Inflammatory macrophage (primary cell): ENCODE measurements at regions not wholly inside any gene's neighbourhood (a gene's known extent, or its start where the extent isn't known, plus 50 kb on each side); places are given as distances from the start of the nearest gene placed in this dataset.

Experiments used
- DNase-seq, 2 donors: peaks; one replicate each; pipeline ENCODE4 v3.0.0-alpha.2; 2020 to 2022

- no peak for DNase-seq
These were observed 143.9 kb upstream of the CDH20 start for GRCh38 chr18:61189376-61189775.

DNA sequence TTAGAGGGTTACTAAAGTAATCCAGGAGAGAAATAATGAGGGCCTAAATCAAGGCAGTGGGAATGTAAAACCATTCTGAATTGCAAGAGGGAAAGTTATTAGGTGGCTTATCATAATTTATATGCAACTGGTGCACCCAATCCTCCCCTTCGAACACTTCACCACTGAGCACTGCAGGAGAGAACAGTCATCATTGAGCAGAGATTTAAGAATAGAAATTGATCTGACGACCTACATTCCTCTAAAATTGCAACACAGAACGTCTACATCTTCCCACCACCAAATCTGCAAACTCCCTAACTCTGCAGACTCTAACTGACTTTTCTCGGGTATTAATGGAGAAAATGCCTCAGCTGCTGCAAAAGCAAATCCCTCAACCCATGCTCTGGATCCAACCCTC, 138.5 kb upstream of the CDH20 start:
- DNase-seq = no peak

GRCh38 chr18:61196750-61197149, 136.5 kb upstream of the CDH20 start:
- DNase-seq = no peak

DNA sequence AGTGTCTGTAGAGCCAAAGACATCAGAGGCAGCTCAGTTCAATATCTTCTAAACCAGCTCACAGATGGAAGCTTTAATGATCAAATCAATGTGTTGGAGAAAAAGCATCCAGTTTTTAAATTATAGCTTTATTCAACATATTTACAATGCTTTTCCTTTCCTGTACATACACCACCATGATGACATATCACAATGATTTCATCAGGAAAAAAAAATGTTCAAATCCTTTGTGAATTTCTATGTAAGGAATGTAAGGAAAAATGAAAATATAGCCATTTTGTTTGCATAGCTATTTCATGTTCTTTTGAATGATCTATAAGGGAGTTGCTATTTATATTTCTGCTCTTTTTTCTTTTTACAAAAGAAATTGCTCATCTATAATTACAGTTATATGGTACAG, 134.7 kb upstream of the CDH20 start:
- no peak for DNase-seq

- no peak for DNase-seq
These were observed 133.9 kb upstream of the CDH20 start for GRCh38 chr18:61199171-61199848.

GRCh38 chr18:61201511-61201910, 131.7 kb upstream of the CDH20 start:
- no peak for DNase-seq

GRCh38 chr18:61203151-61203550, 130.1 kb upstream of the CDH20 start:
- no peak for DNase-seq

GRCh38 chr18:61209801-61210200, 123.4 kb upstream of the CDH20 start:
- no peak for DNase-seq

DNA sequence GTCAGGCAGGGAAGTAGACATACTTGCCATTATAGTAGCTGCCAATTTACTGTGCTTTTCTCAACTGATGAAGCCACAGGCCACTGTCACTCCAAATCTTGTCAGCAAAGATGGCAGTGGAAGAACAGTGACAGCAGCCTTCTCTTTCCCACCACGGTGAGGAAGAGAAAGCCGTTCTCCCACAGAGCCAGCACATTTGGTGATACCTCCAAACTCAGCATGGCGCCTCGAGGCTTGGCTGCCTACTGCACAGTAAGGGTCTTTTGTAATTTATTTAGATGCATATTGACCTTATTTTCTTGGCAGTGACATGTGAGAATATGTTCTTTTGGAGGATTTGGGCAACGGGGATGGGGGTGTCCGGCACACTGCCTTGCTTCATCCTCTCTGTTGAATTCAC, 117.2 kb upstream of the CDH20 start:
- DNase-seq = no peak

DNA sequence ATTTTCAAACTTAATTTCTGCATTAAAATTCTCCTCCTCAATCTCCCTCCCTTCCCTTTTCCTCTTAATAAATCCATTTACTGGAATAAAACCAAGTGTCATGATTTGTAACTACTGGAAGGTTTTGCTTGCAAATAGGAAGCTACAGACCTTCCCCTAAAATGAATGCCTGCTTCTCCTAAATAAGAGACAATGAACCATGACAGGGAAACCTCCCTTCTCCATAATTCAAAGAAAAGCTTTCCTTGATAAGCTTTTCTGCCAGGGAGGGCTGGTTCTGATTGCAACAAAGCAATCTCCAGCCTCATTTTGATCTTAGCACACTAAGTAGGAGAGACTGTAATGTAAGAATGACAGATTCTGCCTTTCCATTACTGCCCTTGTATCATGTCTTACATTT, 111.0 kb upstream of the CDH20 start:
- no peak for DNase-seq

DNA sequence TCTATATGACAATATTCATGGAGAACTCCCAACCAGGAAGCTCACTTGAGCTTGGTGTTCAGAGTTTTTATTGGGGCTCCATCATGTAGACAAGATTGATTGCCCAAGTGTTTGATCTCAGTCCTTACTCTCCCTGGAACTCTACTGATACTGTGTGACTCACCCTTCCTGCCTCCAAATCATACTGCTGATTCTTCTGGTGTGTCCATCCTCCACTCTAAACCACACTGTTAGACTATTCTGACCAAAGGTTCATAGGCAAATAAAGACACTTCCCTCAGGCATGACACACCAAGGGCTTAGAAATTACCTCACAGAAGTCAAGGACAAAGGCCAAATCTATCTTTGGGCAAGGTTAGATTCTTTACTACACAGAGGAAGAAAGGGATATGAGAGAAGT, 107.9 kb upstream of the CDH20 start:
- DNase-seq = no peak

DNA sequence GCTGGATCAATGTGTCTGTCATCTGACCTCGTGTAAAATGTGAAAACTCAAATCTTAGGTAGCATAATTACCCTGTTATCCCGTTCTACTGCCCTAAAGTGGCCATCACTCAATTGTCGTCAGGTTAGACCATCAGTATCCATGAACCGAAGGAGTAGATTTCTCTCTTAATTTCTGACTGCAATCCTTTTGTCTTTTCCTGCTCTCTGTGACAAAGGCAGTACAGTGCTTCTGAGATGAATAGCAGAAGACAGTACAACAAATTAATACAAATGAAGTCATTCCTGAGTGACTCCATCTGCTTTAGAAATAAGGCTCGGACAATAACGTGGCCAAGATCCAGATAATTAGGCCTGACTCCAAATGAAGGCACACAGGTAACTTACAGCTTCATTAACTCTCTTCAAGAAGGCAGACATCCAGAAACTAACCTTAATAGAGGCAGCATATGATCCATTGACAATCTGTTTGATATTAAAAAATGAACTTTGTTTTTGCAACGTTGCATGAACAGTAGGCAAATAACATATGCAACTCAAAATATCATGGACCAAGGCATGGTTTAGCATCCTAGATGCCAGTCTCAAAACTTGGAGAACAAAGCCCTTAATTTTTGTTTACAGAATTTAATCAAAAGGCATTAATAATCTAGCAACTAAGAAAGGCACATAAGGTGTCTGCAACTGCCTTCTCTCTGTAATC, 96.7 kb upstream of the CDH20 start:
- no peak for DNase-seq

DNA sequence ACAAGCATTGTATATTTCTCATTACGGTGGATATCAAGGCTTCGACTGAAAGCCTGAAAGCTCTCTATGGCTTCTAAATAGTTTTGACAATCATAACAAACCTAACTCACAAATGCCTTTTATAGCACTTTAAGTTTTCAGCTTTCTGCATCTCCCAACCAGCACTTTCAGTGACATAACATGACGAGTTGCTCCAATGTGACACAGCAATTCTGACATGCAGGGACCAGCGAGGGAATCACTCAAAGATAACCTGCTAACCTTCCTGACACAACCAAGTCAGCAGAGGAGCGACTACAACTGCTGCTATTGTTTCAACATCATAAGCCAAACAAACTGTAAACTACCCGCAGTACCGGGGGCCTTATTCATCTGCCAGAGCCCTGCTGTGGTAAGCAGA, 95.7 kb upstream of the CDH20 start:
- DNase-seq = no peak

DNA sequence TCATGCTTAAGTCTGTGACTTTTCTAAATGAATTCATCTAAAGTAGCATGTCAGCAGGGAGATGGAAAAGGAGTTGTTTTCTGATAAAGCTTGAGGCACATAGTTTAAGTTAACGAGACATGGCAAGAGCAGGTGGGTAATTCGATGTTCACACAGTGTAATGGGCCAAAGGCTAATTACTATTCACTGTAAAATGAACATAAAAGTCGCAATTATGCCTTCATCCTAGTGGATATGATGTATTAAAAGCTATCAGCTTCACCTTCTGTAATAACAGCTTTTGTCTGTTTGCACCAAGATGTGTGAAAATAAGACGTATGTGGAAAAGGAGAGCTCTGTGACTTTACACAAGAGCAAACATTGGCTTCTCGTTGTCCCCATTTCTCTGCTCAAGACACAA, 94.2 kb upstream of the CDH20 start:
- DNase-seq = no peak

DNA sequence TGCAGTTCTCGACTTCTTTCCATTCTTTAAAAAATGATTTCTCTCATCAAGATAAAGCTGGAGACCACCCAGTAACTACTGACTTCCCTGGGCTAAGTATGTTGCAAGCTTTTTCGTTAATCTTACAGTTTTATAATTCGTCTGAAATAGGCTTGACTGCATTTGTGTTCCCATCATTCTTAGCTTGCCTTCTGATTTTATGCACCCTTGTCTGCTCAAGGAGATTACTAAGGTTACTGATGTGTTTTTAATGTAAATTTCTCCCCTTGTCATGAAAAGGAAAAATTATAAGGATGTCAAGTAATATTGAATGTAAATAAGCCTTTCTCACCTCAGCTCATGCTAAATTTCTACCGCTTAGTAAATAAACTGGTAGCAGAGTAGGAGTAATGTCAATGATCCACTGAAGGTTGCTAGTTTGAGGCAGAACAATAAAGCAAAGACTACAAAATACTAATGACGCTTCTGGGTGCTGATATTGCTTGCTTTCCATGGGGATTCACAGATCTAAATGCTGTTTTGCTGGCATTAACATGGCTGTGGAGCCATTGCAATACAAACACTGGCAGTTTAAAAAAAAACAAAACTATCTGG, 91.9 kb upstream of the CDH20 start:
- no peak for DNase-seq

- DNase-seq = no peak
These were observed 88.6 kb upstream of the CDH20 start for GRCh38 chr18:61244632-61245031.

- no peak for DNase-seq
These were observed 88.0 kb upstream of the CDH20 start for GRCh38 chr18:61245276-61245675.

DNA sequence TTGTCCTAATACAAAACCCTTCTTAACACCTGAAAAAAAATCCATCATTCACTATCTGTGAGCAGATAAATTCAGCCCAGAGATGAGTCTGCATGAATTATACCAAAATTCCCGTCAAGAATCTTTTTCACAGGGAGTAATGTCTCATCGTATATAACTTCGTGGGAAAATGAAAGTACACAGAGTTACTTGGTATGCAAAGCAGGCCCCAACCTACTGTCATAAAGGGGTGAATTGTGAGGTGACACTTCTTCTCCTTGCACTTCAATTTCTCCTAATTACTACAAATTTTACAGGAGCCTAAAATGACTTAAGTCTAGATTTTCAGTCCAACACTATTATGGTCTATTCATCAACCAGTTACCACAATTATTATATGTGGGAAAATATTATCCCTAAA, 84.6 kb upstream of the CDH20 start:
- no peak for DNase-seq

DNA sequence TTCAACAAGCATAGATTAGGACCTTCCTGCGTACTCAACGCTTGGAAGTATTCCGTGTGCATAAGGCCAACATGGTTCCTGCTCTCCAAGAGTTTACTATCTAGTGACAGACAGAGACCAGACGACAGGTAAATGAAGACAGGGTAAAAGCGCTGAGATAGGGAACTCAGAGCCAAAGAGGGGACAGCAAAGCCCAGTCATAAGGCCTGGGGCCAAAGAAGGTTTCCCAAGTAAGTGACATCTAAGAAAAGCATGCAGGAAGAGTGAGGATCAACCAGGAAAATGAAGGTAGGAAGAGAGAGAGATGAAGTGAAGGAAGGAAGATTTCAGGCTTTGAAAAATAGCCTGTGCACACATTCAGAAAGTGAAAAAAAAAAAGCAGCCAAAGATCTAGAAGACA, 76.9 kb upstream of the CDH20 start:
- no peak for DNase-seq

- no peak for DNase-seq
These were observed 71.4 kb upstream of the CDH20 start for GRCh38 chr18:61261870-61262269.

DNA sequence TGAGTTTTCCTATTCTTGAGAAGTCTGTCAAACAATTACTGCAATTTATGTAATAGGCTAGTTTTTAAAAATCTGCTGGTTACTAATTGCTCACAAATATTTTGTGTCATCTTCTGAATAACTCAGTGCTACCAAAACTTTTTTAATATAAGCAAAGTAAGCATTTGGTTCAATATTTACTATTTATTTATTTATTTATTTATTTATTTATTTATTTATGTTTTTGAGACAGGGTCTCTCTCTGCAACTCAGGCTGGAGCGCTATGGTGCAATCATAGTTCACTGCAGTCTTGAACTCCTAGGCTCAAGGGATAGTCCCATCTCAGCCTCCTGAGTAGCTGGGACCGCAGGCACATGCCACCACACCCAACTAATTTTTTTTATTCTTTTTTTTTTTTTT, 60.4 kb upstream of the CDH20 start:
- DNase-seq = no peak

- DNase-seq = no peak
These were observed 59.7 kb upstream of the CDH20 start for GRCh38 chr18:61273533-61273932.

DNA sequence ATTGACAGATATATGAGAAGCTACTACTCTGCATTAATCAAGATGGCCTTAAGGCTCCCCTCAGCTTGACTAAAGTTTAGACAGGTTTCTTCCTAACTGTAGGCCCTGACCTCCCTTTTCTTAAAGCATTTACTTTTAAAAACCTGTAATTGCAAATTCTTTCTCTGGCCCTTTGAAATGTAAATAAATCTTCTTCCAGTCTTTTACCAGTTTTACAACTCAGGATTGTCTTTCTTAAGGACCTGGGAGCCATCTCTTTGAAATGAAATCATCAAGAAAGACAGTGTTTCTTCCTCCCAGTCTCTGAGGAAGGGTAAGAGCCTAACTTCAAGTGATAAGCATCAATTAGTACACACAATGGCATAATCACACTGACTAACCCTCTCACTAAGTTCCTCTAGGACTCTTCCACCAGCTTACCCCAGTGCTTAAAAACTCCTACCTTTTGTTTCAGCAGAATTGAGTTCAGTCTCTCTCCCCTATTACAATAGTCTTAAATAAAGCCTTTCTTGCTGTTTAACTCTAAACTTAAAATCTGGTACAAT, 58.7 kb upstream of the CDH20 start:
- no peak for DNase-seq

- no peak for DNase-seq
These were observed 55.4 kb upstream of the CDH20 start for GRCh38 chr18:61277808-61278207.
